Left lung (tissue), 4 donors: ENCODE measurements at regions not wholly inside any gene's neighbourhood (a gene's known extent, or its start where the extent isn't known, plus 50 kb on each side); places are given as distances from the start of the nearest gene placed in this dataset.
A peak's percentile ranks its signal among the peaks of the same experiment; 100 is the strongest.
"Not testable (repeated sequence)": the region's sequence is repeated elsewhere in the genome, so short reads cannot be mapped to it uniquely, and the experiment has no call there.

ENCODE experiments used
- ATAC-seq: fragments of 200-7000 bp; cut with Tn5 transposase; one replicate; pipeline ENCODE4 v1.9.1; 2020; ENCODE audit warnings: moderate library complexity
- DNase-seq, 4 donors: peaks; one replicate each; pipeline ENCODE4 v3.0.0-alpha.2; 2013 to 2020
- H3K27ac ChIP-seq, 2 donors: fragments of 200-600 bp; sonication (generic) in 1 of 2; one replicate each; pipeline versions ENCODE4 v1.5.0 to v1.8.0; 2020 to 2021
- H3K27me3 ChIP-seq, 2 donors: fragments of 200-600 bp; sonication (generic) in 1 of 2; one replicate each; pipeline versions ENCODE4 v1.5.0 to v1.8.0; 2020 to 2021
- H3K36me3 ChIP-seq, 2 donors: fragments of 200-600 bp; sonication (generic) in 1 of 2; one replicate each; pipeline versions ENCODE4 v1.5.0 to v1.8.0; 2020 to 2021
- H3K4me1 ChIP-seq, 2 donors: fragments of 200-600 bp; one replicate each; pipeline ENCODE4 v1.8.0; 2021
- H3K4me3 ChIP-seq, 2 donors: fragments of 200-600 bp; sonication (generic) in 1 of 2; one replicate each; pipeline versions ENCODE4 v1.5.0 to v1.8.0; 2020 to 2021; ENCODE audit warnings: mild to moderate bottlenecking in 1 of 2
- H3K9me3 ChIP-seq, 2 donors: fragments of 200-600 bp; sonication (generic) in 1 of 2; one replicate each; pipeline versions ENCODE4 v1.5.0 to v1.8.0; 2020 to 2021
- intact Hi-C, 2 donors: fragments of 100-400 bp; cut with DNase I; formaldehyde crosslinking; loops; one replicate each; pipeline versions ENCODE4 v1.11.2 to v1.14.2; 2022
- TF ChIP-seq, protein P1 (sequence below), 2 donors: fragments of 200-600 bp; sonication (generic) in 1 of 2; IDR thresholded peaks; one replicate each; pipeline versions ENCODE4 v1.5.0 to v1.8.0; 2021; ENCODE audit warnings: antibody characterized with exemption in 2 of 2
- donor health status: DM: no; HTN: yes; CAD: no.
- donor health status: DM: no; HTN: no; CAD: no.

DNA sequence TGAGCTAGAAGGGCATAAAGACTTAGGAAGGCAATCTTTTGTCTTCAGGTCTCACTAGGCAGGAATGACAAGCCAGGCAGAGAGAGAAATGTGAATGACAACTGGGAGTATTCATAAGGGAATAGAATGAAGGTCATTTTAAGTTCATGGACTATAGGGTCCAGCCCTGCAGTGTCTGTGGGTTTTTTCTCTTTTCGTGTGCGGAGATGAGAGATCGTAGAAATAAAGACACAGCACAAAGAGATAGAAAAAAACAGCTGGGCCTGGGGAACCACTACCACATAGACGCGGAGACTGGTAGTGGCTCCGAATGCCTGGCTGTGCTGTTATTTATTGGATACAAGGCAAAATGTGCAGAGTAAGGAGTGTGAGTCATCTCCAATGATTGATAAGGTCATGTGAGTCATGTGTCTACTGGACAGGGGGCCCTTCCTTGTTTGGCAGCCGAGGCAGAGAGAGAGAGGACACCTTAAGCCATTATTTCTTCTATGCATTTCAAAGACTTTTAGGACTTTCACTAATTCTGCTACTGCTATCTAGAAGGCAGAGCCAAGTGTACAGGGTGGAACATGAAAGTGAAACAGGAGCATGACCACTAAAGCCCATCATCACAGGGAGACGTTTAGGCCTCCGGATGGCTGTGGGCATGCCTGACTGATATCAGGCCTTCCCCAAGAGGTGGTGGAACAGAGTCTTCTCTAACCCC lies 921.8 kb upstream of the PCDH10 start:
- H3K27me3 ChIP-seq: no peaks in the 10 kb centered on the region
- ATAC-seq: no peak
- H3K9me3 ChIP-seq: peaks cover 0 to 12% of the 10 kb centered on the region in 2 donors
- TF ChIP-seq, protein P1, sequence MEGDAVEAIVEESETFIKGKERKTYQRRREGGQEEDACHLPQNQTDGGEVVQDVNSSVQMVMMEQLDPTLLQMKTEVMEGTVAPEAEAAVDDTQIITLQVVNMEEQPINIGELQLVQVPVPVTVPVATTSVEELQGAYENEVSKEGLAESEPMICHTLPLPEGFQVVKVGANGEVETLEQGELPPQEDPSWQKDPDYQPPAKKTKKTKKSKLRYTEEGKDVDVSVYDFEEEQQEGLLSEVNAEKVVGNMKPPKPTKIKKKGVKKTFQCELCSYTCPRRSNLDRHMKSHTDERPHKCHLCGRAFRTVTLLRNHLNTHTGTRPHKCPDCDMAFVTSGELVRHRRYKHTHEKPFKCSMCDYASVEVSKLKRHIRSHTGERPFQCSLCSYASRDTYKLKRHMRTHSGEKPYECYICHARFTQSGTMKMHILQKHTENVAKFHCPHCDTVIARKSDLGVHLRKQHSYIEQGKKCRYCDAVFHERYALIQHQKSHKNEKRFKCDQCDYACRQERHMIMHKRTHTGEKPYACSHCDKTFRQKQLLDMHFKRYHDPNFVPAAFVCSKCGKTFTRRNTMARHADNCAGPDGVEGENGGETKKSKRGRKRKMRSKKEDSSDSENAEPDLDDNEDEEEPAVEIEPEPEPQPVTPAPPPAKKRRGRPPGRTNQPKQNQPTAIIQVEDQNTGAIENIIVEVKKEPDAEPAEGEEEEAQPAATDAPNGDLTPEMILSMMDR (IDR thresholded peaks at IDR 0.05): no peak
- no peaks in the 10 kb centered on the region for H3K4me1 ChIP-seq
- H3K27ac ChIP-seq: no peak overlapping the region
- no peaks in the 10 kb centered on the region for H3K36me3 ChIP-seq
- intact Hi-C loops: no loop called here
- no peak for DNase-seq
- no peak overlapping the region for H3K4me3 ChIP-seq

DNA sequence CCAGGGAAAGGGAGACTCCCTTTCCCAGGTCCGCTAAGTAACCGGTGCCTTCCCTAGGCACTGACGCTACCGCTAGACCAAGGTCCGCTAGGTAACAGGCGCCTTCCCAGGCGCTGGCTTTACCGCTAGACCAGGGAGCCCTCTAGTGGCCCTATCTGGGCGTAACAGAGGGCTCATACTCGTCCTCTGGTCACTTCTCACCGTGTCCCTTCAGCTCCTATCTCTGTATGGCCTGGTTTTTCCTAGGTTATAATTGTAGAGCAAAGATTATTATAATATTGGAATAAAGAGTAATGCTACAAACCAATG lies 921.3 kb upstream of the PCDH10 start:
- H3K27me3 ChIP-seq, ATAC-seq, H3K36me3 ChIP-seq, H3K4me1 ChIP-seq, H3K4me3 ChIP-seq, intact Hi-C loops, H3K27ac ChIP-seq: not testable (repeated sequence)
- H3K9me3 ChIP-seq: peaks cover 0 to 12% of the 10 kb centered on the region in 2 donors
- peak in 2 of 4 donors; percentile 23 to 60 for DNase-seq

DNA sequence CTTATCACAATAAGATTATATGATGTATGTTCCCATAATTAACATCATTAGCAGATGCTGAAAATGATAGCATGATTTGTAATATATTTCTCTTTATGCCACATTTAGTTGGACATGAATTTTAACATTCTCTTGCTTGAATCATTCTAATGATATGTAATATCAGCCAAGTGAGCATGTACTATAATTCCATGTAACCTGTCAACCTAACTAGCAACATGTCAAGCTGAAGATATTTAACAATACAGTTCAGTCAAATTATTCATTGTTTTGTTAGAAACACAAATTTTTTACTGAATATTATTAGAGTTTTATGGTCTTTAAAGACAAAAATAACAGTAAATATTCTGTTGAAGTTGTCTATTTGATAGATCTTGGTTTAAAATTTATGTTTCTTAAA lies 920.4 kb upstream of the PCDH10 start:
- TF ChIP-seq, protein P1 (IDR thresholded peaks at IDR 0.05): no peak
- Histone ChIP-seq H3K4me3 (no peak overlapping the region), H3K4me1 (no peaks in the 10 kb centered on the region), H3K36me3 (no peaks in the 10 kb centered on the region), H3K27ac (no peak overlapping the region), H3K9me3 (peaks cover 0 to 12% of the 10 kb centered on the region in 2 donors), H3K27me3 (no peaks in the 10 kb centered on the region)
- ATAC-seq (no peak), DNase-seq (no peak)
- intact Hi-C loops: no loop called here

DNA sequence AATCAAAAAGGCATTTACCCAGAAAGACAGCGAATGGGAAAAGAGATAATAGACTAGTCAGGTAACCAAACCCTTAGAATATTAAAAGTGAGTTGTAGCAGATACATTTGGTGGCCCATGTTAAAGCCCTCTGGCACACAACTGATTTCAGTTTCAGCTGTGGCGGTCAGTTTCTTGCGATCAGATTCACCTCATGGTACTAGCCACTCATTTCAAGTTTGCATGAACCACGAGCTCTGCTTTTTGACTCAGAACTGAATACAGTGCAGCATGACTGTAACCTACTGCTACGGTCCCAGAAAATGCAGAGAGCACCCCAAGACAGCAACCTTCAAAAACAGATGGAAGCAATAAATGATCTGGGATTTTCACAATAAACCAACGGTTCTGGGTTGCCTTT lies 919.1 kb upstream of the PCDH10 start:
- DNase-seq (no peak), ATAC-seq (no peak)
- intact Hi-C loops: no loop called here
- Histone ChIP-seq H3K27me3 (no peaks in the 10 kb centered on the region), H3K4me1 (no peaks in the 10 kb centered on the region), H3K9me3 (peaks cover 0 to 12% of the 10 kb centered on the region in 2 donors), H3K27ac (no peak overlapping the region), H3K36me3 (no peaks in the 10 kb centered on the region), H3K4me3 (no peak overlapping the region)
- TF ChIP-seq, protein P1 (IDR thresholded peaks at IDR 0.05): no peak

DNA sequence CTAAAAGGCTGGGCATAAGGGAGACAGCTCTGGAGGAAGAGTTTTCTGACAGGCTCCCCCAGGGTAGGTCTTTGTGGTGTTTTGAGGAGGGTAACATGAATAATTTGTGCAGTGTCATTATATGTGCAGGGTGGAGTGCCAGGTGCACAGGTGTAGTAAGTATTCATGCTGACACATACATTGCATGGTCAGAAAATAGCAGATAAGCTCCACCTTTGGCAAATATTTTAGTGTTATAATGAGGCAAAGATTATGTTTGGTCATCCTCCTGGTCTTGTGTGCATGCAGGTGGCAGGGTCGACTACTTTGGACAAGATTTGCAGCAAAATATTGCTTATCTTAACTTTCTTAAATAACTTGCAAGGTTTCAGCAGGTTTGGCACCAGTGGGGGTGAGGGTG lies 910.4 kb upstream of the PCDH10 start:
- no peak overlapping the region for H3K4me3 ChIP-seq
- TF ChIP-seq, protein P1 (IDR thresholded peaks at IDR 0.05): no peak
- H3K4me1 ChIP-seq: no peaks in the 10 kb centered on the region
- intact Hi-C loops: no loop called here
- DNase-seq (no peak), ATAC-seq (no peak)
- no peaks in the 10 kb centered on the region for H3K36me3 ChIP-seq
- H3K27me3 ChIP-seq: no peaks in the 10 kb centered on the region
- H3K27ac ChIP-seq: no peak overlapping the region
- no peaks in the 10 kb centered on the region for H3K9me3 ChIP-seq

DNA sequence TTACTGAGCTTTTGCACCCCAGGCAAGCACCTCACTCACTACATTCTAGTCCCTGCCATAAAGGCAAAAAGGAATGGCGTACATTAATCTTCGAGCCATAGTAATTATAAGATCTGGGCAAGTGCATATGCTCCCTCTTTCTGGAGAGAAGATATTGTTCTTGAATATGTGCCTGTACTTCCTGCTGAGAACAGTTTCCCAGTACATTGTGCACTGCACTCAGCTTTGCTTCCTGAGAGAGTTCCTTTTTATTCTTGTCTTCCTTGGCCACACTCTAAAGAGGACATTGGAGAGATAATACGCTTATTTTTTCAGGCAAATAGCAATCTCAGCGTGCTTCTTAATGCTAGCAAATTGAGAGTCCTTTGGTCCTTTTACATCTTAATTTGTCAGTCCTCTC lies 909.0 kb upstream of the PCDH10 start:
- Histone ChIP-seq H3K4me3 (no peak overlapping the region), H3K27me3 (no peaks in the 10 kb centered on the region), H3K27ac (no peak overlapping the region), H3K9me3 (no peaks in the 10 kb centered on the region), H3K36me3 (no peaks in the 10 kb centered on the region), H3K4me1 (no peaks in the 10 kb centered on the region)
- ATAC-seq: no peak
- TF ChIP-seq, protein P1 (IDR thresholded peaks at IDR 0.05): no peak
- DNase-seq: no peak
- intact Hi-C loops: no loop called here
